ENCODE measurements at regions not wholly inside any gene's neighbourhood (a gene's known extent, or its start where the extent isn't known, plus 50 kb on each side); places are given as distances from the start of the nearest gene placed in this dataset.
"Not testable (repeated sequence)": the region's sequence is repeated elsewhere in the genome, so short reads cannot be mapped to it uniquely, and the experiment has no call there.

GRCh38 chr3:51588724-51589123 lies 50.2 kb downstream of the RAD54L2 start:
- DNase-seq (ENCODE audit: low spot score), result no peak

- no peak for DNase-seq (ENCODE audit: low spot score)
These were observed 52.7 kb downstream of the RAD54L2 start for GRCh38 chr3:51591231-51591630.

GRCh38 chr3:51593697-51594096 lies 55.2 kb downstream of the RAD54L2 start:
- DNase-seq (ENCODE audit: low spot score), result no peak

- not testable (repeated sequence) for DNase-seq (ENCODE audit: low spot score)
These were observed 61.1 kb downstream of the RAD54L2 start for GRCh38 chr3:51599638-51600037.

GRCh38 chr3:51604212-51604611 lies 65.7 kb downstream of the RAD54L2 start:
- no peak for DNase-seq (ENCODE audit: low spot score)

GRCh38 chr3:51605938-51606337 lies 65.1 kb upstream of the TEX264 start:
- DNase-seq (ENCODE audit: low spot score), result no peak

GRCh38 chr3:51606871-51607270 lies 64.2 kb upstream of the TEX264 start:
- not testable (repeated sequence) for DNase-seq (ENCODE audit: low spot score)

GRCh38 chr3:51607591-51608325 lies 63.3 kb upstream of the TEX264 start:
- not testable (repeated sequence) for DNase-seq (ENCODE audit: low spot score)

GRCh38 chr3:51610708-51611107 lies 60.3 kb upstream of the TEX264 start:
- no peak for DNase-seq (ENCODE audit: low spot score)

GRCh38 chr3:51617597-51617996 lies 53.5 kb upstream of the TEX264 start:
- no peak for DNase-seq (ENCODE audit: low spot score)

- not testable (repeated sequence) for DNase-seq (ENCODE audit: low spot score)
These were observed 53.0 kb upstream of the TEX264 start for GRCh38 chr3:51618038-51618437.

- DNase-seq (ENCODE audit: low spot score), result no peak
These were observed 52.6 kb upstream of the TEX264 start for GRCh38 chr3:51618496-51618895.

- DNase-seq (ENCODE audit: low spot score), result no peak
These were observed 51.1 kb upstream of the TEX264 start for GRCh38 chr3:51619983-51620382.

GRCh38 chr3:51620543-51620942 lies 50.5 kb upstream of the TEX264 start:
- peak; percentile 38 for DNase-seq (ENCODE audit: low spot score)

GRCh38 chr3:51621091-51621892 lies 49.8 kb upstream of the TEX264 start:
- peak; percentile 23 for DNase-seq (ENCODE audit: low spot score)

Measured in AG20443 (cell line).